Bronchial epithelial cell (primary cell): ENCODE measurements at regions not wholly inside any gene's neighbourhood (a gene's known extent, or its start where the extent isn't known, plus 50 kb on each side); places are given as distances from the start of the nearest gene placed in this dataset.

Experiments
- DNase-seq: peaks from one replicate; pipeline ENCODE4 v3.0.0-alpha.2; 2010; ENCODE audit warnings: low read depth
- FAIRE-seq: peaks from 2 replicates; lab custom pipeline; 2011; peaks lifted over from hg19 to GRCh38; lab: Jason Lieb, UNC
- H3K27me3 ChIP-seq: 2 replicates; pipeline ENCODE4 v1.5.1; 2011; ENCODE audit warnings: low read length; ENCODE audit not compliant: control insufficient read depth, insufficient read depth
- H3K36me3 ChIP-seq: 2 replicates; pipeline ENCODE4 v1.5.1; 2011; ENCODE audit warnings: low read length; ENCODE audit not compliant: control insufficient read depth, insufficient read depth
- H3K4me3 ChIP-seq: 2 replicates; pipeline ENCODE4 v1.5.1; 2011; ENCODE audit warnings: mild to moderate bottlenecking, low read depth, low read length, control low read depth
- CTCF ChIP-seq: IDR thresholded peaks from 2 replicates; pipeline ENCODE4 v1.5.1; 2011; ENCODE audit warnings: mild to moderate bottlenecking, moderate library complexity, low read length, control low read depth, inconsistent platforms; ENCODE audit not compliant: insufficient read depth, severe bottlenecking

GRCh38 chr3:111311709-111312235 is 230.2 kb upstream of the CD96 start:
- DNase-seq (no peak), FAIRE-seq (no peak)
- Histone ChIP-seq H3K4me3 (no peak overlapping the region), H3K27me3 (no peaks in the 10 kb centered on the region), H3K36me3 (no peaks in the 10 kb centered on the region)
- TF ChIP-seq CTCF = no peak

- FAIRE-seq = peak; percentile 18
- no peaks in the 10 kb centered on the region for H3K27me3 ChIP-seq
- no peaks in the 10 kb centered on the region for H3K36me3 ChIP-seq
- no peak for DNase-seq
- H3K4me3 ChIP-seq = no peak overlapping the region
- TF ChIP-seq CTCF = no peak
These were observed 227.7 kb upstream of the CD96 start for GRCh38 chr3:111314181-111314873.

- FAIRE-seq = no peak
- H3K36me3 ChIP-seq = no peaks in the 10 kb centered on the region
These were observed 227.1 kb upstream of the CD96 start for GRCh38 chr3:111314898-111315297.

GRCh38 chr3:111315930-111316587 is 225.9 kb upstream of the CD96 start:
- no peaks in the 10 kb centered on the region for H3K36me3 ChIP-seq
- H3K4me3 ChIP-seq = no peak overlapping the region
- no peak for FAIRE-seq
- no peak for TF ChIP-seq CTCF
- no peaks in the 10 kb centered on the region for H3K27me3 ChIP-seq
- DNase-seq = peak; percentile 62

More at GRCh38 chr3:111314898-111315297, 227.1 kb upstream of the CD96 start:
- no peak for DNase-seq
- no peaks in the 10 kb centered on the region for H3K27me3 ChIP-seq
- no peak overlapping the region for H3K4me3 ChIP-seq
- TF ChIP-seq CTCF = no peak

- Histone ChIP-seq H3K36me3 (no peaks in the 10 kb centered on the region), H3K27me3 (no peaks in the 10 kb centered on the region), H3K4me3 (no peak overlapping the region)
- no peak for DNase-seq
- FAIRE-seq = no peak
- TF ChIP-seq CTCF = no peak
These were observed 223.7 kb upstream of the CD96 start for GRCh38 chr3:111318289-111318688.
